SH-SY5Y (cell line): ENCODE measurements at regions not wholly inside any gene's neighbourhood (a gene's known extent, or its start where the extent isn't known, plus 50 kb on each side); places are given as distances from the start of the nearest gene placed in this dataset.

Experiments
- GATA2 ChIP-seq: IDR thresholded peaks from 2 replicates; pipeline ENCODE4 v1.6.1; 2011; ENCODE audit warnings: mild to moderate bottlenecking, low read depth, low read length
- GATA3 ChIP-seq: IDR thresholded peaks from 2 replicates; pipeline ENCODE4 v1.6.1; 2011; ENCODE audit warnings: low read depth, mild to moderate bottlenecking, low read length, moderate library complexity

- TF ChIP-seq GATA2 (no peak), GATA3 (no peak)
These were observed 665.8 kb upstream of the ID2 start for GRCh38 chr2:8015848-8016600.
